K562 (cell line): ENCODE measurements at regions not wholly inside any gene's neighbourhood (a gene's known extent, or its start where the extent isn't known, plus 50 kb on each side); places are given as distances from the start of the nearest gene placed in this dataset.

Experiments
- ATF2 ChIP-seq: sonication (generic); formaldehyde crosslinking; IDR thresholded peaks from 2 replicates; pipeline ENCODE4 v1.8.1; 2022; ENCODE audit warnings: missing genetic modification reagents
- MAFK ChIP-seq: IDR thresholded peaks from 2 replicates; pipeline ENCODE4 v1.6.1; 2011; ENCODE audit warnings: low read length, improper control_type of control experiment
- NFIC ChIP-seq: fragments of 450-650 bp; IDR thresholded peaks from 2 replicates; pipeline ENCODE4 v1.6.1; 2017; ENCODE audit warnings: mild to moderate bottlenecking, inconsistent platforms
- RBM25 ChIP-seq: fragments of 200-400 bp; formaldehyde crosslinking; IDR thresholded peaks from 2 replicates; pipeline ENCODE4 v1.6.1; 2018; ENCODE audit warnings: low read length, low read depth, moderate library complexity; ENCODE audit not compliant: severe bottlenecking
- REST ChIP-seq, 2 experiments: fragments of 450-650 bp; formaldehyde crosslinking in 1 of 2; IDR thresholded peaks; 2 replicates each; pipeline versions ENCODE4 v1.4.0 to v1.6.1; 2014 to 2020; ENCODE audit warnings: mild to moderate bottlenecking in 2 of 2, borderline replicate concordance in 1 of 2, low read depth in 1 of 2
- SIRT6 ChIP-seq: IDR thresholded peaks from one replicate; pipeline ENCODE4 v1.6.1; 2012; ENCODE audit warnings: low read depth, mild to moderate bottlenecking, control low read depth, inconsistent platforms, low read length, moderate library complexity
- ZNF395 ChIP-seq: fragments of 200-800 bp; sonication (Bioruptor generic); IDR thresholded peaks from 2 replicates; pipeline ENCODE4 v1.6.1; 2017; ENCODE audit warnings: missing genetic modification characterization, missing compliant biosample characterization
- ZNF41 ChIP-seq: fragments of 250-450 bp; sonication (Bioruptor Pico); conservative IDR thresholded peaks from 2 replicates; pipeline ENCODE4 v1.4.0; 2020; ENCODE audit warnings: mild to moderate bottlenecking
- ZNF445 ChIP-seq: fragments of 250-450 bp; sonication (Bioruptor Pico); IDR thresholded peaks from 2 replicates; pipeline ENCODE4 v1.4.0; 2020; ENCODE audit warnings: low read depth, mild to moderate bottlenecking, moderate library complexity
- TF ChIP-seq, protein P1 (sequence below): fragments of 450-650 bp; formaldehyde crosslinking; IDR thresholded peaks from 2 replicates; pipeline ENCODE4 v1.4.0; 2020; ENCODE audit warnings: mild to moderate bottlenecking, mixed read lengths
- TF ChIP-seq, protein P2 (sequence below): fragments of 200-400 bp; formaldehyde crosslinking; IDR thresholded peaks from 2 replicates; pipeline ENCODE4 v1.6.1; 2017; ENCODE audit warnings: mild to moderate bottlenecking, low read depth, low read length, moderate library complexity

GRCh38 chr9:107548298-107549142 lies 59.0 kb upstream of the KLF4 start (continued):
- TF ChIP-seq REST (IDR thresholded peaks at IDR 0.05; ENCODE audit: borderline replicate concordance) (no peak), REST (CRISPR knock-in tag; IDR thresholded peaks at IDR 0.05; ENCODE audit: low read depth) (no peak), NFIC (no peak), ATF2 (no peak), ZNF395 (0 out of 2 replicates have a peak, but pooled peaks have one; percentile 33), MAFK (no peak), SIRT6 (no peak), ZNF445 (CRISPR knock-in tag) (no peak), ZNF41 (CRISPR knock-in tag) (no peak), RBM25 (no peak)
- TF ChIP-seq, protein P1, sequence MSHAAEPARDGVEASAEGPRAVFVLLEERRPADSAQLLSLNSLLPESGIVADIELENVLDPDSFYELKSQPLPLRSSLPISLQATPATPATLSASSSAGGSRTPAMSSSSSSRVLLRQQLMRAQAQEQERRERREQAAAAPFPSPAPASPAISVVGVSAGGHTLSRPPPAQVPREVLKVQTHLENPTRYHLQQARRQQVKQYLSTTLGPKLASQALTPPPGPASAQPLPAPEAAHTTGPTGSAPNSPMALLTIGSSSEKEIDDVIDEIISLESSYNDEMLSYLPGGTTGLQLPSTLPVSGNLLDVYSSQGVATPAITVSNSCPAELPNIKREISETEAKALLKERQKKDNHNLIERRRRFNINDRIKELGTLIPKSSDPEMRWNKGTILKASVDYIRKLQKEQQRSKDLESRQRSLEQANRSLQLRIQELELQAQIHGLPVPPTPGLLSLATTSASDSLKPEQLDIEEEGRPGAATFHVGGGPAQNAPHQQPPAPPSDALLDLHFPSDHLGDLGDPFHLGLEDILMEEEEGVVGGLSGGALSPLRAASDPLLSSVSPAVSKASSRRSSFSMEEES = no peak
- TF ChIP-seq, protein P2, sequence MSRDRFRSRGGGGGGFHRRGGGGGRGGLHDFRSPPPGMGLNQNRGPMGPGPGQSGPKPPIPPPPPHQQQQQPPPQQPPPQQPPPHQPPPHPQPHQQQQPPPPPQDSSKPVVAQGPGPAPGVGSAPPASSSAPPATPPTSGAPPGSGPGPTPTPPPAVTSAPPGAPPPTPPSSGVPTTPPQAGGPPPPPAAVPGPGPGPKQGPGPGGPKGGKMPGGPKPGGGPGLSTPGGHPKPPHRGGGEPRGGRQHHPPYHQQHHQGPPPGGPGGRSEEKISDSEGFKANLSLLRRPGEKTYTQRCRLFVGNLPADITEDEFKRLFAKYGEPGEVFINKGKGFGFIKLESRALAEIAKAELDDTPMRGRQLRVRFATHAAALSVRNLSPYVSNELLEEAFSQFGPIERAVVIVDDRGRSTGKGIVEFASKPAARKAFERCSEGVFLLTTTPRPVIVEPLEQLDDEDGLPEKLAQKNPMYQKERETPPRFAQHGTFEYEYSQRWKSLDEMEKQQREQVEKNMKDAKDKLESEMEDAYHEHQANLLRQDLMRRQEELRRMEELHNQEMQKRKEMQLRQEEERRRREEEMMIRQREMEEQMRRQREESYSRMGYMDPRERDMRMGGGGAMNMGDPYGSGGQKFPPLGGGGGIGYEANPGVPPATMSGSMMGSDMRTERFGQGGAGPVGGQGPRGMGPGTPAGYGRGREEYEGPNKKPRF = no peak
